Heart left ventricle (tissue), 16 donors: ENCODE measurements at regions not wholly inside any gene's neighbourhood (a gene's known extent, or its start where the extent isn't known, plus 50 kb on each side); places are given as distances from the start of the nearest gene placed in this dataset.

ENCODE experiments used
- ATAC-seq, 4 donors: fragments of 200-7000 bp; cut with Tn5 transposase; one replicate each; pipeline ENCODE4 v1.9.1; 2020 to 2022; ENCODE audit warnings: moderate library complexity in 4 of 4, mild to moderate bottlenecking in 3 of 4, moderate number of reproducible peaks in 1 of 4
- DNase-seq, 5 donors: peaks; one replicate each; pipeline ENCODE4 v3.0.0-alpha.2; 2020
- H3K27ac ChIP-seq, 12 donors: fragments of 200-600 bp; sonication (generic) in 4 of 12; one replicate each; pipeline versions ENCODE4 v1.5.0 to v1.8.0; 2016 to 2022; ENCODE audit warnings: mild to moderate bottlenecking in 2 of 12
- H3K27me3 ChIP-seq, 9 donors: fragments of 200-600 bp; sonication (generic) in 2 of 9; one replicate each; pipeline versions ENCODE4 v1.5.1 to v1.8.0; 2016 to 2022; ENCODE audit warnings: mild to moderate bottlenecking in 3 of 9
- H3K36me3 ChIP-seq, 9 donors: fragments of 200-600 bp; sonication (generic) in 2 of 9; one replicate each; pipeline versions ENCODE4 v1.5.0 to v1.8.0; 2018 to 2022; ENCODE audit warnings: mild to moderate bottlenecking in 2 of 9
- H3K4me1 ChIP-seq, 12 donors: fragments of 200-600 bp; sonication (generic) in 4 of 12; one replicate each; pipeline versions ENCODE4 v1.5.0 to v1.8.0; 2016 to 2022; ENCODE audit warnings: mild to moderate bottlenecking in 3 of 12
- H3K4me3 ChIP-seq, 12 donors: fragments of 200-600 bp; sonication (generic) in 4 of 12; one replicate each; pipeline versions ENCODE4 v1.5.0 to v1.8.0; 2017 to 2022; ENCODE audit warnings: mild to moderate bottlenecking in 9 of 12, moderate library complexity in 4 of 12
- H3K9me3 ChIP-seq, 12 donors: fragments of 200-600 bp; sonication (generic) in 4 of 12; one replicate each; pipeline versions ENCODE4 v1.5.0 to v1.8.0; 2016 to 2022; ENCODE audit warnings: mild to moderate bottlenecking in 1 of 12
- POLR2A ChIP-seq, 2 donors: fragments of 450-650 bp; IDR thresholded peaks; one replicate each; pipeline ENCODE4 v1.6.1; 2017; ENCODE audit warnings: antibody characterized with exemption in 2 of 2, mild to moderate bottlenecking in 2 of 2, moderate library complexity in 2 of 2
- WGBS, 4 donors: extraction: QIAGEN DNeasy Blood & Tissue Kit in 2 of 4; methylation state at CpG; one replicate each; pipeline versions ENCODE4 v1.1.5 to v1.1.7; 2013 to 2018; 5-methylcytosine and 5-hydroxymethylcytosine counted together
- intact Hi-C, 10 donors: fragments of 100-400 bp; cut with DNase I; formaldehyde crosslinking; loops; one replicate each; pipeline versions ENCODE4 v1.11.1 to v1.14.2; 2022
- TF ChIP-seq, protein P1 (sequence below), 12 donors: fragments of 200-600 bp; sonication (generic) in 4 of 12; IDR thresholded peaks; one replicate each; pipeline versions ENCODE4 v1.5.0 to v1.8.0; 2018 to 2022; ENCODE audit warnings: antibody characterized with exemption in 12 of 12, mild to moderate bottlenecking in 5 of 12
- donor health status: ischemic (EF 13 %, LVEDD 7.1; RV severe dilation, severe dysfunction).
- donor health status: healthy with polysubstance abuse.
- donor health status: DM: no; HTN: yes; CAD: no.
- donor health status: DM: no; HTN: no; CAD: no.
- donor health status: ischemic (EF 25% LVEDD 6.9; RV normal size, moderate dysfunction).
- donor health status: ischemic (EF 25% LVEDD 5.7; RV mildly dilated, moderate dysfunction).
- donor health status: healthy.
- donor health status: DM: yes; HTN: yes; CAD: no.
- donor health status: ischemic (EF 35%, LVEDD 5.7; RV mildly dilated, moderate dysfunction).
- donor health status: nonischemic (EF 11% LVEDD 7.7; RV severe dilation, severe dysfunction).
- donor health status: DM: yes; HTN: yes; CAD: no.
- donor health status: PGD.
- donor health status: ischemic (EF 29% LVEDD 5.4; RV normal size, mild dysfunction).
- donor health status: nonischemic (EF 23%, LVEDD 6.1; RV moderate dilation, normal function).

DNA sequence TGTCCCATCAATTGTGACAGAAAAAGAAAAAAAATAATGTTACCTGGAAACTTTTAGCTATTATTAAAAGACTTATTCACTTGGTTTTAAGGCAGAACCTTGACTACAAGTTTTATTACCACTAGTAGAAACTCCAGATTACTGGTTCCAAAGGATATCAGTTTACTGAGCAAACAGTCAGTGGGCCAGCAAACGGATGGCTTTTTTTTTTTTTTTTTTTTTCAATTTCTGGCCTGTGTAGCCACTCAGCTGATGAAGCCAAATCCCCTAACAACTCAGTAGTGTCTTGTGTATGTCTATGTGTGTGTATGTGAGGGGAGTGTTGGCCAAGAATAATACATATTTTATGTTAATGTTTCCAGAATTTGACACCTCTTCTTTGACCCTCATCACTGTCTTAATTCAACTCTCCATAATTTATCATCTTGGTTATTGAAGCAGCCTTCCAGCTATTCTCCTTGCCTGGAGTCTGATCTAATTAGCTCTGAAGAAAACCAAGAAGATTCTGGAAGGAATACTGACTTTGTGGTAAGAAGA is 724.9 kb downstream of the NSUN3 start:
- H3K9me3 ChIP-seq = no peaks in the 10 kb centered on the region
- TF ChIP-seq, protein P1, sequence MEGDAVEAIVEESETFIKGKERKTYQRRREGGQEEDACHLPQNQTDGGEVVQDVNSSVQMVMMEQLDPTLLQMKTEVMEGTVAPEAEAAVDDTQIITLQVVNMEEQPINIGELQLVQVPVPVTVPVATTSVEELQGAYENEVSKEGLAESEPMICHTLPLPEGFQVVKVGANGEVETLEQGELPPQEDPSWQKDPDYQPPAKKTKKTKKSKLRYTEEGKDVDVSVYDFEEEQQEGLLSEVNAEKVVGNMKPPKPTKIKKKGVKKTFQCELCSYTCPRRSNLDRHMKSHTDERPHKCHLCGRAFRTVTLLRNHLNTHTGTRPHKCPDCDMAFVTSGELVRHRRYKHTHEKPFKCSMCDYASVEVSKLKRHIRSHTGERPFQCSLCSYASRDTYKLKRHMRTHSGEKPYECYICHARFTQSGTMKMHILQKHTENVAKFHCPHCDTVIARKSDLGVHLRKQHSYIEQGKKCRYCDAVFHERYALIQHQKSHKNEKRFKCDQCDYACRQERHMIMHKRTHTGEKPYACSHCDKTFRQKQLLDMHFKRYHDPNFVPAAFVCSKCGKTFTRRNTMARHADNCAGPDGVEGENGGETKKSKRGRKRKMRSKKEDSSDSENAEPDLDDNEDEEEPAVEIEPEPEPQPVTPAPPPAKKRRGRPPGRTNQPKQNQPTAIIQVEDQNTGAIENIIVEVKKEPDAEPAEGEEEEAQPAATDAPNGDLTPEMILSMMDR (IDR thresholded peaks at IDR 0.05) = no peak
- no peak for TF ChIP-seq POLR2A (IDR thresholded peaks at IDR 0.05)
- no peaks in the 10 kb centered on the region for H3K36me3 ChIP-seq
- no peaks in the 10 kb centered on the region for H3K27me3 ChIP-seq
- intact Hi-C loops = no loop called here
- ATAC-seq (no peak), DNase-seq (no peak)
- 22 to 58% (median 46%) methylated on average over 1 of the region's 1 CpG for WGBS, 4 donors
- H3K27ac ChIP-seq = no peak overlapping the region
- no peaks in the 10 kb centered on the region for H3K4me1 ChIP-seq
- H3K4me3 ChIP-seq = no peak overlapping the region

DNA sequence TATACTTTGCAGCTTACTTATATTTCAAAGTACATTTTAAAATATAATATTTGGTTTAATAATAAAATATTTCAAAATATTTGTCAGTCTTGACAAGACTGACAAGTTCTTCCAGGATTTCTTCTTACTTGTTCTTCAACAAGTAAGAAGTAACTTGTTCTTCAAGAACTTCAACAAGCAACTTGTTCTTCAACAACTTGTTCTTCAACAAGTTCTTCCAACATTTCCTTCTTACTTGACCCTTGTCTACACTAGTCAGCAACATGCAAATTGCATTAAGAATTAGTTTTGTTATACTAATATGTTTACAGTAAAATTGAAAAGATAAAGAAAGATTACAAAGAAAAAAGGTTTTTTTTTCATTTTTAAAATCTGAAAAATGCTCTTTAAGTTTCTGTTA is 731.7 kb downstream of the NSUN3 start:
- H3K27ac ChIP-seq = no peak overlapping the region
- peaks cover 0 to 3% (median 0%) of the 10 kb centered on the region in 12 donors for H3K9me3 ChIP-seq
- H3K27me3 ChIP-seq = no peaks in the 10 kb centered on the region
- H3K4me1 ChIP-seq = no peaks in the 10 kb centered on the region
- no peaks in the 10 kb centered on the region for H3K36me3 ChIP-seq
- TF ChIP-seq, protein P1 (IDR thresholded peaks at IDR 0.05) = no peak
- no peak for TF ChIP-seq POLR2A (IDR thresholded peaks at IDR 0.05)
- DNase-seq (no peak), ATAC-seq (no peak)
- intact Hi-C loops = no loop called here
- H3K4me3 ChIP-seq = no peak overlapping the region

DNA sequence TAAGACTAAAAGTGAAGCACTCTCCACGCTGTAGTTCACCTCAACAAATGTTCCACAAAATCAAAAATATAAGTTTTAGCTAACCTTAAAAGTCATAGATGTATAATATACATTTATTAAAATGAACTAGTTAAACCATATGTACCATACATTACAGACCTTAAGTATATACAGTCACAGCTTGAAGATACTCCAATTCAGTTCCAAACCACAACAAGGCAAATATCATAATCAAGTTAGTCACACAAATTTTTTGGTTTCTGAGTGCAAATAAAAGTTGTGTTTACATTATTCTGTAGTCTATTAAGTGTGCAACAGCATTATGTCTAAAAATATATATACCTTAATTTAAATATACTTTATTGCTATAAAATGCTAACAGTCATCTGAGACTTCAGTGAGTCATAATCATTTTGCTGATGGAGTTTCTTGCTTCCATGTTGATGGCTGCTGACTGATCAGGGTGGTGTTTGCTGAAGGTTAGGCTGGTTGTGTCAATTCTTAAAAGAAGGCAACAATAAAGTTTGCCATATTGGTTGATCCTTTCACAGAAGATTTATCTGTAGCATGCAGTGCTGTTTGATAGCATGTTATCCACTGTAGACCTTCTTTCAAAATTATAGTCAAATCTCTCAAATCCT is 736.7 kb downstream of the NSUN3 start:
- no peaks in the 10 kb centered on the region for H3K4me1 ChIP-seq

DNA sequence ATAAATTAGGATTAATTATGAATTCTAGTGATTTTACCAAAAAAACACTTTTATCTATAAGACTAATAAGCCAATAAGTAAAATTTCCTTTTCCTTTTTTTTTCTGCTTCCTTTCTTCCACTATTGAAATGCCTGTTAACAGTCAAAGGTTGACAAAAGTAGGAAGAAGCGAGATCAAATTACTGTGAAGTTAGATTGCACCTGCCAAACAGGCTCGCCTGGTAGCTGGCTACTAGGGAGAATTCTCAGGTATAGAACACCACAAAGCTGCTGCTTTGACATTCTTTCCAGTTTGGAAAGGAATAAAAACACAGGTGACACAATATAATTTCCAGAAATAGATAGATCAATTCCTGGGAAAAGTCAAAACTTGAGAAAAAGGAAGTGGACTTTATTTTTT is 749.0 kb downstream of the NSUN3 start:
- no peak for TF ChIP-seq POLR2A (IDR thresholded peaks at IDR 0.05)
- TF ChIP-seq, protein P1 (IDR thresholded peaks at IDR 0.05) = no peak
- H3K9me3 ChIP-seq = no peaks in the 10 kb centered on the region
- intact Hi-C loops = no loop called here
- no peaks in the 10 kb centered on the region for H3K27me3 ChIP-seq
- no peak overlapping the region for H3K4me3 ChIP-seq
- no peaks in the 10 kb centered on the region for H3K36me3 ChIP-seq
- ATAC-seq (no peak), DNase-seq (no peak)
- H3K27ac ChIP-seq = no peak overlapping the region
- WGBS, 4 donors = 66 to 79% (median 74%) methylated on average over 2 of the region's 2 CpGs
- H3K4me1 ChIP-seq = no peaks in the 10 kb centered on the region

More for the DNA sequence above, 736.7 kb downstream of the NSUN3 start:
- no peak for ATAC-seq
- intact Hi-C loops = no loop called here
- Histone ChIP-seq H3K4me3 (no peak overlapping the region), H3K36me3 (no peaks in the 10 kb centered on the region), H3K27ac (no peak overlapping the region), H3K27me3 (no peaks in the 10 kb centered on the region), H3K9me3 (peaks cover 0 to 7% (median 0%) of the 10 kb centered on the region in 12 donors)
- TF ChIP-seq, protein P1 (IDR thresholded peaks at IDR 0.05) = no peak
- no peak for TF ChIP-seq POLR2A (IDR thresholded peaks at IDR 0.05)
- DNase-seq = no peak
- WGBS, 4 donors = 82 to 97% (median 84%) methylated on average over 1 of the region's 1 CpG
